Upper lobe of left lung (tissue), 6 donors: ENCODE measurements at regions not wholly inside any gene's neighbourhood (a gene's known extent, or its start where the extent isn't known, plus 50 kb on each side); places are given as distances from the start of the nearest gene placed in this dataset.

Source experiments
- ATAC-seq, 2 donors: fragments of 200-7000 bp; cut with Tn5 transposase; one replicate each; pipeline ENCODE4 v1.9.1; 2022; ENCODE audit warnings: mild to moderate bottlenecking in 2 of 2, moderate library complexity in 2 of 2; ENCODE audit not compliant: low FRiP score in 2 of 2
- DNase-seq, 2 donors: peaks; one replicate each; pipeline ENCODE4 v3.0.0-alpha.2; 2019 to 2020
- H3K27ac ChIP-seq, 4 donors: fragments of 200-600 bp; sonication (generic); one replicate each; pipeline ENCODE4 v1.5.1; 2016 to 2019
- H3K27me3 ChIP-seq, 4 donors: fragments of 200-600 bp; sonication (generic); one replicate each; pipeline ENCODE4 v1.5.1; 2017 to 2019
- H3K36me3 ChIP-seq, 4 donors: fragments of 200-600 bp; sonication (generic); one replicate each; pipeline ENCODE4 v1.5.1; 2016 to 2019
- H3K4me1 ChIP-seq, 4 donors: fragments of 200-600 bp; sonication (generic); one replicate each; pipeline ENCODE4 v1.5.1; 2018 to 2019
- H3K4me3 ChIP-seq, 4 donors: fragments of 200-600 bp; sonication (generic); one replicate each; pipeline ENCODE4 v1.5.1; 2017 to 2019; ENCODE audit warnings: mild to moderate bottlenecking in 2 of 4, moderate library complexity in 1 of 4
- H3K9me3 ChIP-seq, 4 donors: fragments of 200-600 bp; sonication (generic); one replicate each; pipeline ENCODE4 v1.5.1; 2018 to 2019
- EP300 ChIP-seq, 4 donors: sonication (generic); formaldehyde crosslinking; IDR thresholded peaks; one replicate each; pipeline ENCODE4 v1.5.1; 2017; ENCODE audit warnings: antibody characterized with exemption in 4 of 4, control low read depth in 2 of 4
- POLR2A ChIP-seq, 4 donors: fragments of 450-650 bp; IDR thresholded peaks; one replicate each; pipeline ENCODE4 v1.5.1; 2016 to 2017; ENCODE audit warnings: antibody characterized with exemption in 4 of 4, mild to moderate bottlenecking in 2 of 4
- POLR2AphosphoS5 ChIP-seq, 2 donors: sonication (generic); formaldehyde crosslinking; IDR thresholded peaks; one replicate each; pipeline ENCODE4 v1.5.1; 2017; ENCODE audit warnings: antibody characterized with exemption in 2 of 2
- WGBS, 2 donors: methylation state at CpG; one replicate each; pipeline ENCODE4 v1.1.5; 2017 to 2018; 5-methylcytosine and 5-hydroxymethylcytosine counted together
- TF ChIP-seq, protein P1 (sequence below), 6 experiments: fragments of 450-650 bp in 4 of 6; fragments of 200-600 bp in 2 of 6; sonication (generic) in 2 of 6; IDR thresholded peaks; one replicate each; pipeline ENCODE4 v1.5.1; 2016 to 2019; ENCODE audit warnings: antibody characterized with exemption in 6 of 6
- donor health status: DM: no; HTN: no; CAD: no; lungs with moderate emphysema.
- donor health status: DM: no; HTN: yes; CAD: no; lungs with severe emphysema.

DNA sequence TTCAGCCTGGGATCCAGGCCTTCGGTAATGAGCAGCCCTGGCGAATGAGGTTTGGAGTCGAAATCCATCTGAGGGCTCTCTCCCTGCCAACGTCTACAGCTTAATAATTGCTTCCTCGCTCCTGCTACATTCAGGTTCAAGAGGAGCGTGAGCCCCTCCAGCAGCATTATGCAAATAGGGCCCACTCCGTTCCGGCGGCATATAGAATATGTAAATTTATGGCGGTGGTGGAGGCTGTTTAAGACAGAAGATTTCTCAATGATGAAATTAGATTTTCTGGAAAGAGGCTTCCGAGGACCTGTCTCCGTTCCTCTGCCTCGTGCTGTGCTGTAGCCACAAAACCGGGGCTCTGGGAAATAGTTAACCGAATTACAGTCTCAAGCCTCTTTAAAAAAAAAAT is 402.8 kb downstream of the MIAT start:
- ATAC-seq (no peak), DNase-seq (no peak)
- no peak overlapping the region for H3K4me3 ChIP-seq
- no peaks in the 10 kb centered on the region for H3K4me1 ChIP-seq
- H3K27me3 ChIP-seq = no peaks in the 10 kb centered on the region
- H3K9me3 ChIP-seq = no peaks in the 10 kb centered on the region
- WGBS, 2 donors = 71 to 79% methylated on average over 15 of the region's 15 CpGs
- H3K36me3 ChIP-seq = no peaks in the 10 kb centered on the region
- no peak overlapping the region for H3K27ac ChIP-seq
- TF ChIP-seq POLR2A (IDR thresholded peaks at IDR 0.05) (no peak), POLR2AphosphoS5 (IDR thresholded peaks at IDR 0.05) (no peak), EP300 (IDR thresholded peaks at IDR 0.05) (no peak)
- TF ChIP-seq, protein P1, sequence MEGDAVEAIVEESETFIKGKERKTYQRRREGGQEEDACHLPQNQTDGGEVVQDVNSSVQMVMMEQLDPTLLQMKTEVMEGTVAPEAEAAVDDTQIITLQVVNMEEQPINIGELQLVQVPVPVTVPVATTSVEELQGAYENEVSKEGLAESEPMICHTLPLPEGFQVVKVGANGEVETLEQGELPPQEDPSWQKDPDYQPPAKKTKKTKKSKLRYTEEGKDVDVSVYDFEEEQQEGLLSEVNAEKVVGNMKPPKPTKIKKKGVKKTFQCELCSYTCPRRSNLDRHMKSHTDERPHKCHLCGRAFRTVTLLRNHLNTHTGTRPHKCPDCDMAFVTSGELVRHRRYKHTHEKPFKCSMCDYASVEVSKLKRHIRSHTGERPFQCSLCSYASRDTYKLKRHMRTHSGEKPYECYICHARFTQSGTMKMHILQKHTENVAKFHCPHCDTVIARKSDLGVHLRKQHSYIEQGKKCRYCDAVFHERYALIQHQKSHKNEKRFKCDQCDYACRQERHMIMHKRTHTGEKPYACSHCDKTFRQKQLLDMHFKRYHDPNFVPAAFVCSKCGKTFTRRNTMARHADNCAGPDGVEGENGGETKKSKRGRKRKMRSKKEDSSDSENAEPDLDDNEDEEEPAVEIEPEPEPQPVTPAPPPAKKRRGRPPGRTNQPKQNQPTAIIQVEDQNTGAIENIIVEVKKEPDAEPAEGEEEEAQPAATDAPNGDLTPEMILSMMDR (IDR thresholded peaks at IDR 0.05) = no peak

DNA sequence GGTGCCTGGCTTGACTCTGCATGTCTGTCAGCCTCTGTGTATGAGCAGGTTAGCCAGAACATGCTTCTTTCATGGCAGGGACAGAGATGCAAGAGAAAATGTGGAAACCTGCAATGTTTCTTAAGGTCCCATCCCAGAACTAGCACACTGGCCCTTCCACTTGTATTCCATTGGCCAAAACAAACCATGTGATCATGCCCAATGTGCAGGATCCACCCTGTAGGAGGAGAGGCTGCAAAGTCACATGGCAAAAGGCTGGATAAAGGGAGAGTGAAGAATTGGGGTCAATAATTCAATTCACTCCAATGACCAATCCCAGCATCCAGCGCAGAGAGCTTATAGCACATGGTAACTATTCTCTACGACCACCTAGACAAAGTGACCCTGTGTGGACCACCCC is 405.5 kb downstream of the MIAT start:
- H3K4me3 ChIP-seq = no peak overlapping the region
- no peaks in the 10 kb centered on the region for H3K9me3 ChIP-seq
- H3K4me1 ChIP-seq = no peaks in the 10 kb centered on the region
- no peaks in the 10 kb centered on the region for H3K36me3 ChIP-seq
- H3K27ac ChIP-seq = no peak overlapping the region
- ATAC-seq (no peak), DNase-seq (no peak)
- WGBS, 2 donors = 76 to 79% methylated on average over 2 of the region's 2 CpGs
- TF ChIP-seq EP300 (IDR thresholded peaks at IDR 0.05) = no peak
- TF ChIP-seq, protein P1 (IDR thresholded peaks at IDR 0.05) = no peak
- no peak for TF ChIP-seq POLR2A (IDR thresholded peaks at IDR 0.05)
- TF ChIP-seq POLR2AphosphoS5 (IDR thresholded peaks at IDR 0.05) = no peak
- no peaks in the 10 kb centered on the region for H3K27me3 ChIP-seq

DNA sequence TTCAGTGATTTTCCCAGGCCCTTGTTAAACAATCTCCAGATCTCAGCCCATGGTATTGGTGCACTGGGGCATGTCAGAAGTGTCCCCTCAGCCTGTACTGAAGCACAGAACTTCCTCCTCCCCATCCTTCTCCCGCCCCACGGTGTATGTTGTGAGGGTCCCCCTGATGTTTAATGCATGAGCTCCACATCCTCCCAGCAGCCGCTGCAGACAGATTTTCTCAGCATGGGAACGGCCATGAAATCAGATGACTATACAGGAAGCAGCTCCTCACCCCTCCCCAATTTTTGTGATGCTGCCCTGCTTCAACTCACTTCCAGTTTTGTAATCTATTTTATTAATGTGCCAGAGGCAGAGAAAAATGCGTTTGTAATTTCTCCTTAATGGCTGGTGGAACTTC is 406.0 kb downstream of the MIAT start:
- Histone ChIP-seq H3K4me1 (no peaks in the 10 kb centered on the region), H3K4me3 (no peak overlapping the region), H3K36me3 (no peaks in the 10 kb centered on the region), H3K9me3 (no peaks in the 10 kb centered on the region), H3K27me3 (no peaks in the 10 kb centered on the region), H3K27ac (no peak overlapping the region)
- WGBS, 2 donors = 22% methylated on average over 5 of the region's 5 CpGs
- ATAC-seq (no peak), DNase-seq (no peak)
- TF ChIP-seq POLR2AphosphoS5 (IDR thresholded peaks at IDR 0.05) (no peak), POLR2A (IDR thresholded peaks at IDR 0.05) (no peak), EP300 (IDR thresholded peaks at IDR 0.05) (no peak)
- TF ChIP-seq, protein P1 (IDR thresholded peaks at IDR 0.05) = no peak

DNA sequence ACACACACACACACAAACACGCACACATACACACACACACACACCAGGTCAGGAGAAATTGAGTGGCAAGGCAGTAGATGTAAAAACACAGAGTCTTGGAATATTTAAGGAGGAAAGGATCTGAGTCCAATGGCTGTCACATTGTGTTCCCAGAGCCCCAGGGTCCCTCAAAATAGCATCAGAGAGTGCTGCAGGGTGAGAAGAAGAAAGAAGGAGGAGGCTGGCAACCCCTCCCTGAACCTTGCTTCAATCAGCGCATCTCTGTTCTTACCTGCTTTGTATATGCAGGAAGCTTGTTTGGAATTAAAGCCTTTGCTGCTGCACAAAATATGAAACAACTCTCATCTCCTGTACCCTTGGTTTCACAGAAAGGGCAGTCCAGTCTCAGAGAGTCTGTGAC is 406.5 kb downstream of the MIAT start:
- H3K4me3 ChIP-seq = no peak overlapping the region

DNA sequence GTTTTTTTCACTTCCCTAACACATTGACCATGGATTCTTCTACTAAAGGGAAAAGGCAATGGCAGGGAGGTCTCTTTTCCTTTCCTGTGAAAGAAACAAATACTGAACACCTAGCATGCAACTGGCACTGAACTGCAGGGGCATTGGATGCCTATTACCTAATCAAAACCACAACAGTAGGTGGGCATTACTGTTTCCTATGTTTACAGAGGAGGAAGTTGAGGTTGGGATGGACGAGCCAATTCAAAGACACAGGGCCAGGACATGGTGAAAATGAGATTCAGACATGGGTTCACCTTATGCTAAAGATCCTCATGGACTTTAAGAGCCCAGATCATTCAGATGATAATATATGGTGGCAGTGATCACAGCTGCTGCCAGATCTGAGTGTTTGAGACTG is 407.0 kb downstream of the MIAT start:
- H3K27me3 ChIP-seq = no peaks in the 10 kb centered on the region
- no peak overlapping the region for H3K4me3 ChIP-seq
- 20 to 50% methylated on average over 1 of the region's 1 CpG for whole genome bisulfite sequencing, 2 donors
- H3K36me3 ChIP-seq = no peaks in the 10 kb centered on the region
- no peaks in the 10 kb centered on the region for H3K9me3 ChIP-seq
- DNase-seq (no peak), ATAC-seq (no peak)
- no peaks in the 10 kb centered on the region for H3K4me1 ChIP-seq
- no peak overlapping the region for H3K27ac ChIP-seq
- no peak for TF ChIP-seq POLR2A (IDR thresholded peaks at IDR 0.05)
- TF ChIP-seq, protein P1 (IDR thresholded peaks at IDR 0.05) = no peak
- no peak for TF ChIP-seq EP300 (IDR thresholded peaks at IDR 0.05)

More for the DNA sequence above, 406.5 kb downstream of the MIAT start:
- Histone ChIP-seq H3K4me1 (no peaks in the 10 kb centered on the region), H3K36me3 (no peaks in the 10 kb centered on the region), H3K9me3 (no peaks in the 10 kb centered on the region), H3K27ac (no peak overlapping the region), H3K27me3 (no peaks in the 10 kb centered on the region)
- no peak for TF ChIP-seq POLR2AphosphoS5 (IDR thresholded peaks at IDR 0.05)
- no peak for TF ChIP-seq POLR2A (IDR thresholded peaks at IDR 0.05)
- no peak for TF ChIP-seq EP300 (IDR thresholded peaks at IDR 0.05)
- TF ChIP-seq, protein P1 (IDR thresholded peaks at IDR 0.05) = no peak
- DNase-seq = no peak
- 77 to 82% methylated on average over 2 of the region's 2 CpGs for WGBS, 2 donors
- no peak for ATAC-seq
